Fibroblast of peridontal ligament (primary cell): ENCODE measurements at regions not wholly inside any gene's neighbourhood (a gene's known extent, or its start where the extent isn't known, plus 50 kb on each side); places are given as distances from the start of the nearest gene placed in this dataset.
A peak's percentile ranks its signal among the peaks of the same experiment; 100 is the strongest.
"Not testable (repeated sequence)": the region's sequence is repeated elsewhere in the genome, so short reads cannot be mapped to it uniquely, and the experiment has no call there.

ENCODE experiments used
- DNase-seq: peaks from one replicate; pipeline ENCODE4 v3.0.0-alpha.2; 2010; ENCODE audit errors: extremely low read depth

DNA sequence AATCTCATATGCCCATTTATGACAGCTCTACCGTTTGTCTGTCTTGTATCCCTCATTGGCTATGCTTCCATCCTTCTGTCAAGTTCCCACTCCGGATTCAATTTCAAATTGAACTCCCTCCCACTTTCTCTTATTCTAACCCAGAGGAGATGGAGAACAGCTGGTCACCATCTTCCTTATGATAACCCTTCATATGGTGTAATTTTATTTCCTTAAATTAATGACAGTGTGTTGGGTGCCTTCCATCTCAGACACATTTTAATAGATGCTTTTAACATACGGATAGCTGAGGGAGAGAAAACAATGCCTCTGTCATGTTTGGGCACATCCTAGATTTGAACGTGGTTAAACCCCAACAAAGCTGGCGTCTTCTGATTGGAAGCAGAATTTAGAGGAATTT is 103.0 kb upstream of the PLXNA2 start:
- DNase-seq, result no peak

DNA sequence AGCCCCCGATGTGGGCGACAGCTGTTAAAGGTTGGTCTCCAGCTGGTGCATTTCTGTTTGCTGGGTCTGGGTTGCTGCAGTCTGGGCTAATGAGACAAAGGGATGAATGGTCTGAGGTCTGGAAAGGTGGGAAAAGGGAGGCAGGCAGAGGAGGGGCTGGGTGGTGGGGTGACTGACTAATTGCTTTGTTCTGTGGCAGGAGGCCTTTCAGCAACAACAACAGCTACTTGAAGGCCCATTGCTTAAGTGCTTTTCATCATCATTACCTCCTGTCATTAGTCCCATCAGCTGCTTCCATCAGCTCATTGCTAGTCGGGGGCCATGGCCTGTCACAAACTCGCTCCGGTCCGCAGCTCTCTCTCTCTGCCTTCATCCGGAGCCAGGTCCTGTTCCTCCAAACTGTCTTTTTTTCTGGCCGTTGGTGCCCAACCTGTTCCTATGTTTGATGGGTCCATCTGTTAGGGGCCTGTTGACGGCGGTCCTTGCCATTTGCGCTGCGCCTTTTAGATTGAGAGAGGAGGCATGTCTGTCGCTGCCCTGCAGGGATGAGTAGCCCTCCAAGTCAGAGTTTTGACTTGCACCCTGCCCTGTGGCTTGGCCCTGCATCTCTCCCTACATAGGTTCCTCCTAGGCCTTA is 105.6 kb upstream of the PLXNA2 start:
- no peak for DNase-seq

DNA sequence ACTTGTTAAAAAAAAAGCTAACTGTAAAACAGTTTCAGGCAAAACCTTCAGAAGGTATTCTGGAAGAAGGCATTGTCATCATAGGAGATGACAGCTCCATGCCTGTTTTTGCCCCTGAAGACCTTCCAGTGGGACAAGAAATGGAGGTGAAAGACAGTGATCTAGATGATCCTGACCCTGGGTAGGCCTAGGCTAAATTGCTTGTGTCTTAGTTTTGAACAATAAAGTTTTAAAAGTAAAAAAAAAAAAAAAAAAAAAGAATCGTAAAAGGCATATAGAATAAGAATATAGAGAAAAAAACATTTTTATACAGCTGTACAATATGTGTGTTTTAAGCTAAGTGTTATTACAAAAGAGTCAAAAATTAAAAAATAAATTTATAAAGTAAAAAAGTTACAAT is 106.6 kb upstream of the PLXNA2 start:
- no peak for DNase-seq

- DNase-seq, result no peak
These were observed 107.7 kb upstream of the PLXNA2 start for GRCh38 chr1:208351838-208352237.

DNA sequence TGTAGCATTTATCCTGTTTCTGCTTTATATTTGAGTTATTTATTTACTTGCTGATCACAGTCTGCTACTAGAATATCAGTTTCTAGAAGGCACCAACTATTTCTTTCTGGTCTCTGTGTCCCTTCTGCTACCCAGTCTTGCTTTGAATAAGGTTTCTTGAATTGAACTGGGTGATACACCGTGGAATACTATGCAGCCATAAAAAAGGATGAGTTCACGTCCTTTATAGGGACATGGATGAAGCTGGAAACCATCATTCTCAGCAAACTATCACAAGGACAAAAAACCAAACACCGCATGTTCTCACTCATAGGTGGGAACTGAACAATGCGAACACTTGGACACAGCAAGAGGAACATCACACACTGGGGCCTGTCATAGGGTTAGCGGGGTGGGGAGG is 109.6 kb upstream of the PLXNA2 start:
- not testable (repeated sequence) for DNase-seq

- DNase-seq, result no peak
These were observed 113.7 kb upstream of the PLXNA2 start for GRCh38 chr1:208357644-208358507.

- DNase-seq, result no peak
These were observed 114.5 kb upstream of the PLXNA2 start for GRCh38 chr1:208358651-208359050.

- no peak for DNase-seq
These were observed 117.8 kb upstream of the PLXNA2 start for GRCh38 chr1:208362011-208362410.

GRCh38 chr1:208366559-208366958 is 122.4 kb upstream of the PLXNA2 start:
- no peak for DNase-seq

GRCh38 chr1:208369045-208369444 is 124.9 kb upstream of the PLXNA2 start:
- DNase-seq, result no peak

DNA sequence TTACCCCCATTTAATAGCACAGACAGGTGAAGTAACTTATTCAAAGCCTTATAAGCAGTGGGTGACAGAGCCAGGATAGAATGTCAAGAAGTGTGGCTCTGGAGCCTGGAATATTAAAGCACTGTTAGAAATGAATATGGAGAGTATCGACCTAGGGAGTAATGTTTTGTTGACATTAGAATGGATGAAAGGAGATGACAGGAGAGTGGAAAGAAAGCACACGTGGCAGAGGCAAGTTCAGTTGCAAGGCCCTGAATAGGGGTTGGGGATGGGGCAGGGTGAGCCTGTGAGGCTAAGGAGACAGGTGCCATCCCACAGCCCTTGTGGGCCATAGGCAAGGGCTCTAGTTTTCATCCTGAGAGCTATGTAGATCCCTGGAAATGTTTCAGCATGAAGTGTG is 125.5 kb upstream of the PLXNA2 start:
- no peak for DNase-seq

DNA sequence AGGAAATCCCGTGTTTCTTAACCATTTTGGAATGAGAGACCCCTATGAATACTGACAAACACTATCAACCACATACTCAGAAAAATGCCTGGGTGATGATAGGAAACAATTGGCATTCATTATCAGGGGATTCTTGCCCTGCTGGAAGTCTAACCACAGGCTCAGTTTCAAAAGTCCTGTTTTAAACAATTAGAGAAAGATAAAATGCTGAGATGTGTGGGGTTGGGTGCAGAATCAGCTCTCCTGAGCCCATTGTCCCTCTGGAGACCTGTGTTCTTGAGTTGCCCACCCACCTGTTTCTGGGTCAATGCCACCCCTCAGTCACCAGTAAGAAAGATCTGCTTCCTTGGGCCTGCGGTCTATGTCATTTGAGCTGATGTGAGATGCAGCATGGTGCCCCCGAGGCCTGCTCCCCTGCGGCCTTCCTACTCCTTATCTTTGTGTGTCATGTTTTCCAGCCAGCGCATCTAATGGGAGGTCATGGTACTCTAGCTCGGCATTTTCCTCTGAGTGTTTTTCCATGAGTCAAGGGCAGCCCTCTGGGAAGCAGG is 130.3 kb upstream of the PLXNA2 start:
- no peak for DNase-seq

- DNase-seq, result no peak
These were observed 137.3 kb upstream of the PLXNA2 start for GRCh38 chr1:208381481-208381880.

DNA sequence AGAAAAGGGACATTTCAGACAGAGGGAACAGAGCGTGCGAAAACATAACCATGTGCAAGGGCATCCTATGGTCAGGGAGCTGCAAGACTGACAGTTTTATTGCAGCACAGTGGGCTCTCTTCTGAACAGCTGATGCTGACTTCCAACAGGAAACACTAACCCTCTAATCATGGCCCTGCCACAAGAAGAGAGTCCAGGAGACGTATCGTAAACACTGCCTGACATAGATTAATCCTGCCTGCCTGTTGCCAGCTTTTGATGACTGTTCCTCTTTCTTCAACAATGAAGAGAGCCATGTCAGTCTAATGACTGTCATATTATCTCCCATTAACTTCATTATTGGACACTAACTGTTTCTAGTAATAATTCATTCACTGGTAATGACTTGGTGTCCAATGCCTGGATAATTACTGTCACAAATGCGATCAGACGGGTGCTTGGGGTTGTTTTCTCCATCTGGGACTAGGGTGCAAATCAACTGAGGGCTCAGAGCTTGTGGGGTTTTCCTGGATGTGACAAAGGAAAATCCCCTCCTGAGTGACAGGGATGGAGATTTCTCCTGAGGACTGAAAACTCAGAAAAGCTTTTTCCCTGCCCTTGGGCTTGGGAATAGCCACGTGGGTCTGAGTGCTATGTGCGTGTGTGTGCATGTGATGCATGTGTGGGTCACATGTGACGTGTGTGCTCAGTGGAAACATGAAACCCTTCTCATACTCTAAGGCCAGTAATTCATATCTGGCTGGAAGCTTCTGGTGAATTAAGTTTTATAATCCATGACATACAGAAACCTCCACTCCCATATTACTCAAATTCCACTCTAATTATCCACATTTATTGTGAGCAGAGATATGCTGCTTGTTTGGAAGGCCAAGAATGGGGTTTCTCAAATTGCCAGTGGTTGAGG is 144.0 kb upstream of the PLXNA2 start:
- no peak for DNase-seq

DNA sequence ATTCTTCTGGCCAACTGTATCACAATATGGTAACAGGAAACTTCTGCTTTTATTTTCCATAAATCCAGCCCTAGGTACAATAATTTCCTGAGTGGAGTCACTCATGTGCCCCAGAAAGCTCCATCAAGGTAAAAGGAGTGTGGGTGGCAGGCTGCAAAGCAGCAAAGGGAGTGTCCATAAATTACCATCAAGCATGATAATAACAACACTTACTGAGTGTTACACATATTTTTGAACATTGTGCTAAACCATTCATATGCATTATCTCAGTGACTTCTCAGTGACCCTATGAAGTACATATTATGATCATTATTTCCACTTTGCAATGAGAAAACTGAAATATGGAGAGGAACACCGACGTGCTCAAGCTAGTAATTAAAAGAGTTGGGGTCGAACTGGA is 149.2 kb upstream of the PLXNA2 start:
- DNase-seq, result no peak

- no peak for DNase-seq
These were observed 149.6 kb upstream of the PLXNA2 start for GRCh38 chr1:208393826-208394225.

DNA sequence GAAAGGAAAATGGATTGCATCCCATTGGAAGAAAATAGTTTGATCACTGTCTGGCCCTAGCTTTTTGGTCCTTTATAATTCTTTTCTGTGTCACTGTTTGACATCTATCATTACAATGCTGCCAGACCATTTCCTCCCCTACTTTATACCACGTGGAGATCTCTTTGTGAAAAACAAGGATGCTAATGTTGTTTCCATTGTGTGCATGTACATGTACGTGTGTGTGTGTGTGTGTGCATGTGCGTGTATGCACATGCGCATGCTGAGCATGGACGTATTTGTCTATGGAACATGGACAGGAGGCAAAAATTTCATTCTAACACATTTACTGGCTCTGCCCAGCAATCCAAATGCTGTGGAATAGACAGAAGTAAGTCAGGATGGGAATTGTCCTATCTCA is 153.1 kb upstream of the PLXNA2 start:
- no peak for DNase-seq

- DNase-seq, result no peak
These were observed 160.8 kb upstream of the PLXNA2 start for GRCh38 chr1:208405014-208405413.

DNA sequence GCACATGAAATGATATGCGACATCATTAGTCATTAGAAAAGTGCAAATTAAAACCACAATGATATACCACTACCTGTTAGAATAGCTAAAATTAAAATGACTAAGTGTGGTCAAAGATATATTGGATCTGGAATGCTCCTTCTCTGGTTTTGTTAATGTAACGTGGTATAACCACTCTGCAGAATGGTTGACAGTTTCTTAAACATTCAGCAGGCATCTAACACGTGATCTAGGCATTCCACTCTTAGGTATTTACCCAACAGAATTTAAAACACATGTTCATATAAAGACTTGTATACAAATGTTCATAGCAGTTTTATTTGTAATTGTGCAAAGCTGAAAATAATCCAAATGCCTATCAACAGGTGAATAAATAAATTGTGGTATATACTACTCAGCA is 165.0 kb upstream of the PLXNA2 start:
- DNase-seq, result peak; percentile 30

- DNase-seq, result no peak
These were observed 166.2 kb upstream of the PLXNA2 start for GRCh38 chr1:208410409-208410808.

DNA sequence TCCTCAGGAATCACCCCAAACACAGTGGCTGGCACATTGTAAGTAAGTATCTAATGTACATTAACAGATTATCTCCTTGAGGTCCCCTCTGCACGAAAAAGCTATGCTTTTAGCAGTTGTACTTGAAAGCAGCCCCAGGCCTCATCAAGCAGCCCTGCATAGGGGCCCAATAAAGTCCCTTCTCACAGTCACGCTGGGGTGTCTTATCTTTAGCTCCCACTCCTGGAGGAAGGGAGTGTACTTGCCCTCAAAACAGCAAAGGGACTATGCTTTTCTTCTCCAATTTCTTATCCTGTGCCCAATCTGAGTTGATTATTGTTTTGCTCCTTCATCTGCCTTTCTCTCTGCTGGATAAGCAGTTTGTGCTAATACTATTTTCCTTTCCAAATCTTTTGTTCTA is 168.8 kb upstream of the PLXNA2 start:
- no peak for DNase-seq

- no peak for DNase-seq
These were observed 174.5 kb upstream of the PLXNA2 start for GRCh38 chr1:208418667-208419066.
